ENCODE measurements at regions not wholly inside any gene's neighbourhood (a gene's known extent, or its start where the extent isn't known, plus 50 kb on each side); places are given as distances from the start of the nearest gene placed in this dataset.

GRCh38 chr2:120605231-120605935 lies 130.3 kb upstream of the GLI2 start:
- TF ChIP-seq POLR2A (IDR thresholded peaks at IDR 0.05; ENCODE audit: low read depth, low read length): no peak
- TF ChIP-seq POLR2AphosphoS5 (IDR thresholded peaks at IDR 0.05; ENCODE audit: low read depth, low read length): no peak
